H7 (cell line): ENCODE measurements at regions not wholly inside any gene's neighbourhood (a gene's known extent, or its start where the extent isn't known, plus 50 kb on each side); places are given as distances from the start of the nearest gene placed in this dataset.

Experiments used
- DNase-seq: peaks from one replicate; pipeline ENCODE4 v3.0.0; 2012
- H3K27me3 ChIP-seq: 2 replicates; pipeline ENCODE4 v1.6.0; 2011; ENCODE audit warnings: mild to moderate bottlenecking, low read length; ENCODE audit not compliant: control insufficient read depth, insufficient read depth
- H3K36me3 ChIP-seq: replicated peaks from 2 replicates; pipeline ENCODE4 v1.5.1; 2011; ENCODE audit warnings: low read length; ENCODE audit not compliant: control insufficient read depth, insufficient read depth
- H3K4me3 ChIP-seq: 2 replicates; pipeline ENCODE4 v1.5.1; 2011; ENCODE audit warnings: low read depth, mild to moderate bottlenecking, control low read depth, low read length, moderate library complexity; ENCODE audit not compliant: insufficient read depth

DNA sequence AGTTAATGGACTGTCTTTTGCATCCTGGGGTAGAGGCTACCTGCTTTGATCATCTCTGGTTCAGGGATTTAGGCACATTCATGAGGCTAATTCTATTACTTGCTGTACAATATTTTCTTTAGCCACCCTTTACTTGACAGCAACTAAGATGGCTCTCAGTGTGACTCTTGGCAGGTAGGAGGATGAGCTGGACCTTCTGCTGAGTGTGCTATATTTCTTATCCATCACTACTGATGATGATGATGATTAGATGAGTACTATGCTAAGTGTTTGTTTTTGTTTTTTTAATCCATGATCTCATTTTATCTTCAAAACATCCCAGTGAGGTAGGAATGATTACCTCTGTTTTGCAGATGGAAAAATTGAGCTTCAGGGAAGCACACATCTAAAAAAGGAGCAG is 152.8 kb upstream of the WSCD2 start:
- Histone ChIP-seq H3K27me3 (no peaks in the 10 kb centered on the region), H3K36me3 (no peaks in the 10 kb centered on the region)
- no peak for DNase-seq

DNA sequence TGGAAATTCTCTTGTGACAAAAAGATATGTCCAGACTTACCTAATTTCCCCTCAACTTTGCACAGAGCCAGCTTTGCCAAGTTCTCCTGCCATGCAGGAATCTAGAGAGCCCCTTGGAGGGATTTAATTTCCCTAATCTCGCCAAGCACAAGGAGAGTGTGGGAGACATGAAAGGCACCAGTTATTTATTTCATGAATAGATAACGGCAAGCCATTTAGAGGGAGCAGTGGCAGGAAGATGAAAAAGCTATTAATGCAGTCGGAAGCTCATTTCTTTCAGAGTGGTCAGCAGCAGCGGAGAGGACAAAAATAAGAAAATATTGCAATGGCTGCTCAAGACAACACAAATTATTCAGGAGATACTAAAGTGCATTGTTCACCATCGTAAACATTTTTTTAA is 150.9 kb upstream of the WSCD2 start:
- H3K27me3 ChIP-seq = peaks cover 3% of the 10 kb centered on the region; the same call in 1 of the 2 replicates
- H3K4me3 ChIP-seq = no peak overlapping the region
- no peak for DNase-seq
- H3K36me3 ChIP-seq = no peaks in the 10 kb centered on the region

More for the DNA sequence above, 152.8 kb upstream of the WSCD2 start:
- no peak overlapping the region for H3K4me3 ChIP-seq

- DNase-seq = no peak
- Histone ChIP-seq H3K4me3 (no peak overlapping the region), H3K27me3 (peaks cover 3% of the 10 kb centered on the region; the same call in 1 of the 2 replicates), H3K36me3 (no peaks in the 10 kb centered on the region)
Measured at GRCh38 chr12:107978641-107979040, 150.4 kb upstream of the WSCD2 start.

DNA sequence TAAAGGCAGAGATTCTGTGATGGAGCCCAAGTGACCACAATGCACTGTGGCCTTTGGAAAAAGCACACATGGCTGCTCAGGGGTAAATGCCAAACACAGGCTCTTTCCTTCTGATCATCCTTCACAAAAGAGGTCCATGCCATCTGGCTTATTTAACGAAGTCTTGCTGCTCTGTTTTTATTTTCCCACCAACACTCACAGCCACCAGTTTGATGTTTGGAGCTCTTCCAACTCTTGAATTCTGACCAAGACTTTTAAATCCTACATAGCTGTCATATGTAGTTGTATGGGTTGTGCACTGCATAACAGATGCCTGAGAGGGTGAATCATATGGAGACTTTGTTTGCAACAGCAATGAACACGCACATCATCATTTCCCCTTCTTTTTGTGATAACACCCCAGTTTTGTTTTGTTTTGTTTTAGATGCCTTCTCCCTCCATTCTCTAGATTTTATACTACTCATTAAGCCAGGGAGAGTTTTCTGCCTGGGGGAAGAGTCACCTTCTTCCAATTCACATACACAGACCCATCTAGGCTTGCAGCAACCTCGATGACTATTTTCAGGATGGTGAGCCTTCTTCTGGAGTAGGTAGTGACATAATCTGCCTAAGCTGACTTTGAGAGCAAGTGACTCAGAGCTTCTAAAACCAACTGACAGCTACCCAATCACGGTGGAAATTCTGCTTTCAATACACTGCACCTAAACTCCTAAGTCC is 145.2 kb upstream of the WSCD2 start:
- Histone ChIP-seq H3K4me3 (no peak overlapping the region), H3K36me3 (no peaks in the 10 kb centered on the region), H3K27me3 (peaks cover 3% of the 10 kb centered on the region; the same call in 1 of the 2 replicates)
- no peak for DNase-seq

DNA sequence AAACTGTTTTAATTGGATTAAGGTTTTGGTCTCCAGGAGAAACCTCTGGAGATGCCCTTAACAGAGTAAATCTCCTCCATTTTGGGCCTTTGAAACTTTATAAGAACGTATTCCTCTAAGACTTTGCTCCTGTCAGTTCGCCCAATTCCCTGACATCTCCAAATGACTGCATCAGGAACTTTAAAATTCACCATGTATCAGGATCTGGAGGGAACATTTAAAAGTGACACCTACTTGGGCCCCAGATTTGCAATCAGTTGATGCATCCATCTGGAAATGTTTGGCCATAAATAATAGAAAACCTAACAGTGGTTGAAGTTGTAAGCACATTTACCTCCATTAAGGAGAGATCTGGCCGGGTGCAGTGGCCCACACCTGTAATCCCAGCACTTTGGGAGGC is 144.1 kb upstream of the WSCD2 start:
- Histone ChIP-seq H3K27me3 (peaks cover 3% of the 10 kb centered on the region; the same call in 1 of the 2 replicates), H3K36me3 (no peaks in the 10 kb centered on the region)
- no peak for DNase-seq

GRCh38 chr12:107986183-107986582 is 142.9 kb upstream of the WSCD2 start:
- Histone ChIP-seq H3K27me3 (peaks cover 3% of the 10 kb centered on the region; the same call in 1 of the 2 replicates), H3K4me3 (no peak overlapping the region), H3K36me3 (no peaks in the 10 kb centered on the region)
- no peak for DNase-seq

More for the DNA sequence above, 144.1 kb upstream of the WSCD2 start:
- no peak overlapping the region for H3K4me3 ChIP-seq

GRCh38 chr12:107990325-107990724 is 138.8 kb upstream of the WSCD2 start:
- H3K36me3 ChIP-seq = no peaks in the 10 kb centered on the region

GRCh38 chr12:107992029-107992428 is 137.1 kb upstream of the WSCD2 start:
- H3K27me3 ChIP-seq = no peaks in the 10 kb centered on the region; the same call in 1 of the 2 replicates
- no peak for DNase-seq
- H3K4me3 ChIP-seq = no peak overlapping the region
- no peaks in the 10 kb centered on the region for H3K36me3 ChIP-seq

More at GRCh38 chr12:107990325-107990724, 138.8 kb upstream of the WSCD2 start:
- Histone ChIP-seq H3K27me3 (no peaks in the 10 kb centered on the region), H3K4me3 (no peak overlapping the region)
- peak; percentile 18 for DNase-seq

DNA sequence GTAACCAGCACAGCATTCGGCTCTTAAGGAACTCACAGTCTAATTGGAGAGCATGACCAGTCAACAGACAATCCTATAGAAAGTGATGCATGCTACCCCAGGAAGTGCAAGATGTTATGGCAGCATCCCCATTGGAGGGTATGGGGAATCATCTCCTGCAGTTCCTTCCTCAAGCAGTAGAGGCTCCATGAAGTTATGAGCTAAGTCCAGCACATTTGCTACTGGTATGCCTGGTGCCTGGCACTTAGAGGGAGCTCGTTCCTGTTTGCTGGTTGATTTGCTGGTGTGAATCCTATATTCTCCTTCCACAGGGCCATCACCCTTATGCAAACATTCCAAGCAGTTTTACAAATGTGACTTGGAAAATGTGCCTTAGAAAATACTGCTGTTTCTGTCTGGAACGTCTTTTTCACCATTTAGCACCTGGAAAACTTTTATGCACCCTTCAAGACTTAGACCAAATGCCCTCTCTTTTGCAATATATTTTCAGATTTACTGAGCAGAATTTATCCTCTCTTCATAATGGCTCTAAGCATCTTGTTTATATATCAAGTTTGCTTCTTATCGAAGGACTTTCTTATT is 136.1 kb upstream of the WSCD2 start:
- no peak overlapping the region for H3K4me3 ChIP-seq
- H3K36me3 ChIP-seq = no peaks in the 10 kb centered on the region
- H3K27me3 ChIP-seq = no peaks in the 10 kb centered on the region; the same call in 1 of the 2 replicates
- DNase-seq = peak; percentile 37

GRCh38 chr12:107998863-107999262 is 130.2 kb upstream of the WSCD2 start:
- Histone ChIP-seq H3K27me3 (peaks cover 5% of the 10 kb centered on the region; the same call in 1 of the 2 replicates), H3K4me3 (no peak overlapping the region), H3K36me3 (no peaks in the 10 kb centered on the region)
- DNase-seq = no peak

DNA sequence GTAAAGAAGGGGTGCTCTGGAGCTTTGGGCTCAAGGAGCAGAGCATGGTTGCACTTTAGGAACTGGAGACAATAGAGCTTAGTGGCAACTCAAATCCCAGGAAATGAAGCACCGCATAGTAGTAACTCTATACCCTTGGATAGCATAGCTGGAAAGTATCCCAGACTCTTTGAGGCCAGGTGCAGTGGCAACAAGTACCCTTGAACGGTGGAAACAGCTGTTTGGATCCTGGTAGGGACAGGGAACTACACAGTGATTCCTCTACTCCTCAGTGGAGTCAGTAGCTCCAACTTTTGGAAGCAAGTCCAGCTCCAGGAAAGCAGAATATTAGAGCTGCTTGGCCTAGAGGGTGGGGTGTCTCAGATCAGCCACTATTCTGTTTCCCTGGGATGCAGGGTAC is 129.0 kb upstream of the WSCD2 start:
- H3K36me3 ChIP-seq = no peaks in the 10 kb centered on the region
- H3K4me3 ChIP-seq = no peak overlapping the region
- peaks cover 5% of the 10 kb centered on the region; the same call in 1 of the 2 replicates for H3K27me3 ChIP-seq
- DNase-seq = no peak

DNA sequence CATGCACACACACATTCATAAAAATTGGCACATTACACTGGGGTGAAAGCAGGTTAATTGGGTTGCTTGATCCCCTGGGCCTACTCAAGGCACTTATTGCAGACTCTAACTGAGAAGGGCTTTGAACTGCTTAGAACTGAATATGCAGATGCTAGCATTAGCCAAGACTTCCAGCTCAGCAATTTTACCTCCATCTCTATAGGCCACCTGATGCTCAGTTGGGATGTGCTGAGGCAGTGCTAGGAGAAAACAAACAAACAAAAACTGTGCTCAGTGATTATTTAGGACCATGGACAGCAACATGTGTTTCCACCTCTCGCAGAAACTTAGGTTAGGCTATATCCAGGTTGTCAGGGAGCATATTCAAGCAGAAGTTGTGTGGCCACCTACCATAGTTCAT is 124.8 kb upstream of the WSCD2 start:
- peak; percentile 8 for DNase-seq
- Histone ChIP-seq H3K27me3 (peaks cover 7% of the 10 kb centered on the region; the same call in 1 of the 2 replicates), H3K36me3 (no peaks in the 10 kb centered on the region), H3K4me3 (no peak overlapping the region)

- no peak for DNase-seq
- Histone ChIP-seq H3K4me3 (no peak overlapping the region), H3K27me3 (peaks cover 4% of the 10 kb centered on the region; the same call in 1 of the 2 replicates), H3K36me3 (no peaks in the 10 kb centered on the region)
Measured at GRCh38 chr12:108008163-108008905, 120.8 kb upstream of the WSCD2 start.

GRCh38 chr12:108009442-108010070 is 119.5 kb upstream of the WSCD2 start:
- H3K36me3 ChIP-seq = no peaks in the 10 kb centered on the region
- H3K27me3 ChIP-seq = peaks cover 4% of the 10 kb centered on the region; the same call in 1 of the 2 replicates
- DNase-seq = no peak
- no peak overlapping the region for H3K4me3 ChIP-seq
